ENCODE measurements at regions not wholly inside any gene's neighbourhood (a gene's known extent, or its start where the extent isn't known, plus 50 kb on each side); places are given as distances from the start of the nearest gene placed in this dataset.

GRCh38 chr13:77479326-77479725, 56.2 kb upstream of the SCEL start:
- no peak for ATAC-seq
- Histone ChIP-seq H3K4me3 (no peak overlapping the region), H3K79me2 (ENCODE audit: control insufficient read depth, insufficient read depth, low read length) (no peaks in the 10 kb centered on the region), H4K20me1 (replicated peaks; ENCODE audit: control insufficient read depth, insufficient read depth, low read length) (no peaks in the 10 kb centered on the region), H2AFZ (ENCODE audit: low read depth, low read length) (no peak overlapping the region), H3K9me3 (replicated peaks; ENCODE audit: control insufficient read depth, insufficient read depth, low read depth, low read length) (no peaks in the 10 kb centered on the region), H3K27me3 (ENCODE audit: control insufficient read depth in 2 of 2, insufficient read depth in 2 of 2, low read length in 2 of 2) (no peaks in the 10 kb centered on the region), H3K4me2 (ENCODE audit: insufficient read depth, low read length) (no peak overlapping the region), H3K27ac (ENCODE audit: extremely low read depth, low read depth, low read length) (no peak overlapping the region), H3K4me1 (replicated peaks in 1 of 2; ENCODE audit: control insufficient read depth in 2 of 2, insufficient read depth in 2 of 2, low read length in 2 of 2) (peaks cover 0 to 5% of the 10 kb centered on the region in 2 experiments; a peak in 2 of 5 replicates), H3K36me3 (ENCODE audit: control insufficient read depth, insufficient read depth, low read length) (no peaks in the 10 kb centered on the region), H3K9ac (ENCODE audit: insufficient read depth in 1 of 2, low read depth in 2 of 2, low read length in 2 of 2) (no peak overlapping the region), H3K9me1 (ENCODE audit: control insufficient read depth, insufficient read depth, low read length) (no peaks in the 10 kb centered on the region)
- ChIA-PET POLR2A (interaction anchor here (0.6 to 1.3 kb wide), 3 partner anchors 10 to 594 kb away, joined by 3 read pairs; no protein-coding TSS in a partner anchor), CTCF (ENCODE audit: low intra/inter-chr PET ratio) (no interaction called here)
- BruUV-seq (replicated peaks): no TSS peak
- in situ Hi-C loops (cut with MboI): no loop called here
- no peak for FAIRE-seq
- TF ChIP-seq ELF1 (tag; IDR thresholded peaks at IDR 0.05): no peak
- intact Hi-C loops (cut with micrococcal nuclease): loop anchor here (2.0 to 5.0 kb wide), 2 partner anchors 153 to 477 kb away; partner anchors contain the start of gene MYCBP2
- WGBS (ENCODE audit: insufficient coverage, low coverage, missing lambda C conversion rate): 56% methylated on average over 2 of the region's 2 CpGs
- DNase-seq (ENCODE audit: extremely low read depth in 1 of 4, low spot score in 3 of 4): no peak

GRCh38 chr13:77477299-77477848, 58.1 kb upstream of the SCEL start:
- Histone ChIP-seq H3K4me3 (no peak overlapping the region), H3K4me1 (replicated peaks in 1 of 2; ENCODE audit: control insufficient read depth in 2 of 2, insufficient read depth in 2 of 2, low read length in 2 of 2) (peaks cover 0 to 5% of the 10 kb centered on the region in 2 experiments; a peak in 2 of 5 replicates), H3K9me1 (ENCODE audit: control insufficient read depth, insufficient read depth, low read length) (no peaks in the 10 kb centered on the region), H3K36me3 (ENCODE audit: control insufficient read depth, insufficient read depth, low read length) (no peaks in the 10 kb centered on the region), H3K27me3 (ENCODE audit: control insufficient read depth in 2 of 2, insufficient read depth in 2 of 2, low read length in 2 of 2) (no peaks in the 10 kb centered on the region), H3K4me2 (ENCODE audit: insufficient read depth, low read length) (no peak overlapping the region), H3K27ac (ENCODE audit: extremely low read depth, low read depth, low read length) (peak overlapping the region; percentile 77; the same call in 1 of the 3 replicates), H3K9me3 (replicated peaks; ENCODE audit: control insufficient read depth, insufficient read depth, low read depth, low read length) (no peaks in the 10 kb centered on the region), H4K20me1 (replicated peaks; ENCODE audit: control insufficient read depth, insufficient read depth, low read length) (no peaks in the 10 kb centered on the region), H2AFZ (ENCODE audit: low read depth, low read length) (peak overlapping the region; percentile 86), H3K9ac (ENCODE audit: insufficient read depth in 1 of 2, low read depth in 2 of 2, low read length in 2 of 2) (no peak overlapping the region), H3K79me2 (ENCODE audit: control insufficient read depth, insufficient read depth, low read length) (no peaks in the 10 kb centered on the region)
- TF ChIP-seq ZNF707 (CRISPR knock-in tag; conservative IDR thresholded peaks at IDR 0.05) (no peak), IRF1 (CRISPR knock-in tag; IDR thresholded peaks at IDR 0.05; ENCODE audit: borderline replicate concordance) (no peak), ZNF140 (CRISPR knock-in tag; IDR thresholded peaks at IDR 0.05) (no peak), NONO (IDR thresholded peaks at IDR 0.05; ENCODE audit: low read depth in 2 of 2, low read length in 1 of 2) (no peak), HOXB6 (CRISPR knock-in tag; IDR thresholded peaks at IDR 0.05; ENCODE audit: borderline replicate concordance) (no peak), TAF1 (IDR thresholded peaks at IDR 0.05; ENCODE audit: control insufficient read depth, extremely low read depth, insufficient read depth, low read length, severe bottlenecking) (no peak), ZFP30 (CRISPR knock-in tag; IDR thresholded peaks at IDR 0.05; ENCODE audit: borderline replicate concordance) (no peak)
- TF ChIP-seq, protein P1, sequence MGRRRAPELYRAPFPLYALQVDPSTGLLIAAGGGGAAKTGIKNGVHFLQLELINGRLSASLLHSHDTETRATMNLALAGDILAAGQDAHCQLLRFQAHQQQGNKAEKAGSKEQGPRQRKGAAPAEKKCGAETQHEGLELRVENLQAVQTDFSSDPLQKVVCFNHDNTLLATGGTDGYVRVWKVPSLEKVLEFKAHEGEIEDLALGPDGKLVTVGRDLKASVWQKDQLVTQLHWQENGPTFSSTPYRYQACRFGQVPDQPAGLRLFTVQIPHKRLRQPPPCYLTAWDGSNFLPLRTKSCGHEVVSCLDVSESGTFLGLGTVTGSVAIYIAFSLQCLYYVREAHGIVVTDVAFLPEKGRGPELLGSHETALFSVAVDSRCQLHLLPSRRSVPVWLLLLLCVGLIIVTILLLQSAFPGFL (CRISPR knock-in tag; IDR thresholded peaks at IDR 0.05): no peak
- in situ Hi-C loops (cut with MboI) (no loop called here), intact Hi-C loops (cut with micrococcal nuclease) (loop anchor here (5.0 kb wide), 1 partner anchor 475 kb away; no protein-coding TSS in a partner anchor)
- ATAC-seq (no peak), FAIRE-seq (no peak), DNase-seq (ENCODE audit: extremely low read depth in 1 of 4, low spot score in 3 of 4) (no peak)
- ChIA-PET POLR2A (no interaction called here), CTCF (ENCODE audit: low intra/inter-chr PET ratio) (no interaction called here)
- BruUV-seq (replicated peaks): no TSS peak
- WGBS (ENCODE audit: insufficient coverage, low coverage, missing lambda C conversion rate): 29% methylated on average over 2 of the region's 3 CpGs

Measured in K562 (cell line).